Endothelial cell (in vitro differentiated cells): ENCODE measurements at regions not wholly inside any gene's neighbourhood (a gene's known extent, or its start where the extent isn't known, plus 50 kb on each side); places are given as distances from the start of the nearest gene placed in this dataset.

Experiments
- DNase-seq: peaks from one replicate; pipeline ENCODE4 v3.0.0; 2021; ENCODE audit warnings: low spot score
- H3K27ac Mint-ChIP-seq: one replicate; pipeline ENCODE4 v1.8.0; 2021; ENCODE audit warnings: mixed read lengths, inconsistent platforms; ENCODE audit not compliant: unreplicated experiment
- H3K27me3 Mint-ChIP-seq: one replicate; pipeline ENCODE4 v1.8.0; 2021; ENCODE audit warnings: mild to moderate bottlenecking, moderate library complexity, mixed read lengths, inconsistent platforms; ENCODE audit not compliant: unreplicated experiment
- H3K36me3 Mint-ChIP-seq: one replicate; pipeline ENCODE4 v1.8.0; 2021; ENCODE audit warnings: mild to moderate bottlenecking, low read depth, mixed read lengths, inconsistent platforms; ENCODE audit not compliant: unreplicated experiment
- H3K4me1 Mint-ChIP-seq: one replicate; pipeline ENCODE4 v1.8.0; 2021; ENCODE audit warnings: mild to moderate bottlenecking, mixed read lengths, inconsistent platforms; ENCODE audit not compliant: unreplicated experiment
- H3K4me3 Mint-ChIP-seq: one replicate; pipeline ENCODE4 v1.8.0; 2021; ENCODE audit warnings: mild to moderate bottlenecking, mixed read lengths, inconsistent platforms; ENCODE audit not compliant: unreplicated experiment
- H3K9me3 Mint-ChIP-seq: one replicate; pipeline ENCODE4 v1.8.0; 2021; ENCODE audit warnings: mixed read lengths, inconsistent platforms; ENCODE audit not compliant: unreplicated experiment
- TF ChIP-seq, protein P1 (sequence below): fragments of 200-600 bp; sonication (generic); IDR thresholded peaks from one replicate; pipeline ENCODE4 v1.5.0; 2021; ENCODE audit warnings: antibody characterized with exemption; ENCODE audit not compliant: unreplicated experiment

GRCh38 chr9:555493-555892 is 286.0 kb upstream of the DMRT1 start:
- no peak for DNase-seq
- Mint-ChIP-seq H3K4me3 (no peak overlapping the region), H3K27me3 (no peaks in the 10 kb centered on the region), H3K9me3 (no peaks in the 10 kb centered on the region), H3K4me1 (peaks cover 8% of the 10 kb centered on the region), H3K36me3 (peaks cover 6% of the 10 kb centered on the region), H3K27ac (no peak overlapping the region)
- TF ChIP-seq, protein P1, sequence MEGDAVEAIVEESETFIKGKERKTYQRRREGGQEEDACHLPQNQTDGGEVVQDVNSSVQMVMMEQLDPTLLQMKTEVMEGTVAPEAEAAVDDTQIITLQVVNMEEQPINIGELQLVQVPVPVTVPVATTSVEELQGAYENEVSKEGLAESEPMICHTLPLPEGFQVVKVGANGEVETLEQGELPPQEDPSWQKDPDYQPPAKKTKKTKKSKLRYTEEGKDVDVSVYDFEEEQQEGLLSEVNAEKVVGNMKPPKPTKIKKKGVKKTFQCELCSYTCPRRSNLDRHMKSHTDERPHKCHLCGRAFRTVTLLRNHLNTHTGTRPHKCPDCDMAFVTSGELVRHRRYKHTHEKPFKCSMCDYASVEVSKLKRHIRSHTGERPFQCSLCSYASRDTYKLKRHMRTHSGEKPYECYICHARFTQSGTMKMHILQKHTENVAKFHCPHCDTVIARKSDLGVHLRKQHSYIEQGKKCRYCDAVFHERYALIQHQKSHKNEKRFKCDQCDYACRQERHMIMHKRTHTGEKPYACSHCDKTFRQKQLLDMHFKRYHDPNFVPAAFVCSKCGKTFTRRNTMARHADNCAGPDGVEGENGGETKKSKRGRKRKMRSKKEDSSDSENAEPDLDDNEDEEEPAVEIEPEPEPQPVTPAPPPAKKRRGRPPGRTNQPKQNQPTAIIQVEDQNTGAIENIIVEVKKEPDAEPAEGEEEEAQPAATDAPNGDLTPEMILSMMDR, result no peak

DNA sequence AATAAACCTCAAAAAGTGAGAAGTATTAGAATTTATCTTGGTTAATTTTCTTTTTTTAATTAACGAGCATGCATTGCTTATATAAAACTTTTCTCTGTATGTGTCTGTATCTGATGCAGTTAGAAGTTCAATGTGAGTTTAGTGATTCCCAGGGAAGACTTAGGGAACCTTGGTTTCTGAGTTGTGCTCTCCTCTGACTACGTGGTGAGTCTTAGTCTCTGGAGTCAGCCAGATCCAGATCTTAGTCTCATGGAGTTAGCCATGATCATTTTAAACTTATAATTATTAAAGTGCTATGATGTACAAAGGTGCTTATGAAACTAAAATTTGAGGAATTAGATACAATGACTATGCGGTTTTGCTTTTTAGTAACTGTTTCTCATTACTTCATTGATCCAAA is 285.3 kb upstream of the DMRT1 start:
- no peak overlapping the region for H3K27ac Mint-ChIP-seq

DNA sequence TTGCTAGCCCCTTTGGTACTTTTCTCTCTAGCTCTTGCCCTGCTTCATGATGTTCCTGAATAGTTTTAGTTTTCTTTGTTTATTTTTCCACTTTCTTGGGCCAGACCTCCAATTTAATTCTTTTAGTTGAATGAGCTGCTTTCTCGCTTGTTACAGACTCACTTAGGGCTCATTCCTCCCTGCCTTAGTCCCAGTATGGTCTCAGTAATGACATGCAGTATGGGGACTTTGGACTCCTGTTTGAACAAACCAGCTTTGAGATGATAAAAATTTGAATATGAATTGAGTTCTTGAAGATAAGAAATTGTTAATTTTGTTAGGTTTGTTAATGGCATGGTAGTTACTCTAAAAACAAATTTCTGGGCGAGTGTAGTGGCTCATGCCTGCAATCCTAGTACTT is 284.8 kb upstream of the DMRT1 start:
- H3K27ac Mint-ChIP-seq, result no peak overlapping the region
- H3K4me3 Mint-ChIP-seq, result no peak overlapping the region
- no peaks in the 10 kb centered on the region for H3K36me3 Mint-ChIP-seq
- no peak for DNase-seq
- peaks cover 3% of the 10 kb centered on the region for H3K4me1 Mint-ChIP-seq
- TF ChIP-seq, protein P1, result no peak
- H3K27me3 Mint-ChIP-seq, result no peaks in the 10 kb centered on the region
- H3K9me3 Mint-ChIP-seq, result no peaks in the 10 kb centered on the region

More for the DNA sequence above, 285.3 kb upstream of the DMRT1 start:
- TF ChIP-seq, protein P1, result no peak
- no peaks in the 10 kb centered on the region for H3K27me3 Mint-ChIP-seq
- DNase-seq, result no peak
- no peaks in the 10 kb centered on the region for H3K36me3 Mint-ChIP-seq
- peaks cover 3% of the 10 kb centered on the region for H3K4me1 Mint-ChIP-seq
- H3K9me3 Mint-ChIP-seq, result no peaks in the 10 kb centered on the region
- H3K4me3 Mint-ChIP-seq, result no peak overlapping the region

- H3K4me1 Mint-ChIP-seq, result peaks cover 3% of the 10 kb centered on the region
- H3K27me3 Mint-ChIP-seq, result no peaks in the 10 kb centered on the region
- no peaks in the 10 kb centered on the region for H3K9me3 Mint-ChIP-seq
- TF ChIP-seq, protein P1, result no peak
- no peak for DNase-seq
- H3K4me3 Mint-ChIP-seq, result no peak overlapping the region
- no peaks in the 10 kb centered on the region for H3K36me3 Mint-ChIP-seq
- H3K27ac Mint-ChIP-seq, result no peak overlapping the region
Observed at GRCh38 chr9:557601-558201, 283.8 kb upstream of the DMRT1 start.

DNA sequence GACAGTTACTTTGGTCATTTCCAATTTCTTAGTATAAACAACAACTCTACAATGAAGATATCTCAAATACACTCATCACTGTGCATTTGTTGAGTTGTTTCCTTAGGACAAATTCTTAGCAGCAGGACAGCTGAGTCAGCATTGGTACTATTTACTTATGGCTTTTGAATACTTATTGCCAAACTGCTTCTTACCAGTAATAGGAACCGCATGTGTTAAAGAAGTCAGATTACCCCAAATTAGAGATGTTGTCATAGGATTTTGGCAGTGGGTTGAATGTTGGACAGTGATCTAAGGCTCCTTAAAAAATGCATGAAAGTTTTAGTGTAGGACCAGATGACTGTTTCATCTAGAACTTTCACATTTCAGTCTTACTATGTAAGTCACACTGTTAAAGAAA is 280.1 kb upstream of the DMRT1 start:
- Mint-ChIP-seq H3K36me3 (no peaks in the 10 kb centered on the region), H3K27ac (no peak overlapping the region)

More for the DNA sequence above, 280.1 kb upstream of the DMRT1 start:
- no peak for DNase-seq
- Mint-ChIP-seq H3K27me3 (no peaks in the 10 kb centered on the region), H3K4me3 (no peak overlapping the region), H3K4me1 (peaks cover 3% of the 10 kb centered on the region), H3K9me3 (no peaks in the 10 kb centered on the region)
- TF ChIP-seq, protein P1, result no peak
